NCI-H1930 (cell line): ENCODE measurements at regions not wholly inside any gene's neighbourhood (a gene's known extent, or its start where the extent isn't known, plus 50 kb on each side); places are given as distances from the start of the nearest gene placed in this dataset.

Experiments
- DNase-seq, 2 experiments: peaks; one replicate each; lab custom pipeline; 2025; lab: John Stamatoyannopoulos, UW

DNA sequence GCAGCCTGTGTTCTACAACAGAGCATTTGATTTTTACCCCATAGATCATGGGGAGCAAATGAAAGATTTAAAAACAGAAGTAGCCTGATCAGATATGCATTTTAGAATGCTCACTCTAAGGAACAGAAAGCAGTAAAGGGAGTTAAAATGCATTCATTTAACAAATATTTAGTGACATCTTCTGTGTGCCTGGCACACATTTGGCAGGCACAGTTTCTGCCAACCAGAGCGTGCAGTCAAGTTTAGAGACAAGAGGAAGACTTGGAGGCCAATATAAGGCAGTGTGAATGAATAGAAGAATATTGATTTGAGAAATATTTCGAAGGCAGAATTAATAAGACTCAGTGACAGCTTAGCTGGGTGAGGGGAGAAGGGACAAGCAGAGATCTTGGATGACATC is 210.1 kb downstream of the KDR start:
- no peak for DNase-seq

DNA sequence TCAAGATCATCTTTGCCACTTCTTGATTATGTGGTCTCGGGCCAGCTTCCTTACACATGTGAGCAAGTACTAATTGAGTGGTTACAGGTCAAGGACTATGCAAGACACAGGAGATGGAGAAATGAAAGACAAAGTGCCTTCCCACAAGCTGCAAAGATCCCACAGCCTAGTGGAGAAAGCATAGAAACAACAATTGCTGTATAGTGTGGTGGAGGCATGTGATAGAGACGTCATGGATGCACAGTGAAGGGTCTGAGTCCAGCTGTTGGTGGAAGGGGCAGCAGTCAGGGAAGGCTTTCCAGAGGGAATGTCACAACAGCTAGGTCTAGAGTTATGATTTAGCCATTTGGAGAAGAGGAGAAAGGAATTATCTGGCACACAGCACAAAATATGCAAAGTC is 210.6 kb downstream of the KDR start:
- DNase-seq, result no peak

DNA sequence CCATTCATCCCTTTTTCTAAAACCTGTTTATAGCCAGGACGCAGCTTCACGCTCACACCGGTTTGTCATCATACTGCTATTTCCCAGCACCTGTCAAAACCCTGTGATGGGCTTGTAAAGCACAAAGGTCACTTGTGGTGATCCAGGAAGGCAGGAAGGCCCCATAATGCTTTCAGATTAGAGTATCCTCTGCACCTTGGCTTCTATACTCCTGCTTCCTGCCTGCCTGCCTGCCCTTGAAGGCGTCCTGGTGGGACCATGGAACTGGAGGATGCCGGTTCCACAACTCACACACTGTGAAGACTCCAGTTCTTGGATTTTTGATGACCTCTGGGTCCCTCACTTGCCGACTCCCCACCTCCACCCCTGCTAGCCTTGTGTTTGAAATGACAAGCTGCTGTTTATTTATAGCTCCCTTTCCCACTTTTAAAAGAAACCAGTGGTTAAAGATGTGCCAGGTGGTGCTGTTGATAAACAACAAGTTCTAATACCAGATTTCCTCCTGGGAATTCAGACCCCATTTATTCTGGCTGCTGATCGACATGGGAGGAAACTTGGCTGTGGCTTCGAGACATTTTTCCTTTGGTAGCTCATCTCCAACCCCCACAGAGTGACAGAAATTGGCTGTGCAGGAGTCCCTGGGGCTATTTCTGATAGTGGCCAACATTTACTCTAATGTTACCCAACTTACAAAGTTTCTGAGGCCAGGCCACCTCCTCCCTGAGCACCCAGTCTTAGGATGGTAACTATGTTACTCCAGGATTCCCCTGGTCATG is 211.5 kb downstream of the KDR start:
- DNase-seq, result no peak

DNA sequence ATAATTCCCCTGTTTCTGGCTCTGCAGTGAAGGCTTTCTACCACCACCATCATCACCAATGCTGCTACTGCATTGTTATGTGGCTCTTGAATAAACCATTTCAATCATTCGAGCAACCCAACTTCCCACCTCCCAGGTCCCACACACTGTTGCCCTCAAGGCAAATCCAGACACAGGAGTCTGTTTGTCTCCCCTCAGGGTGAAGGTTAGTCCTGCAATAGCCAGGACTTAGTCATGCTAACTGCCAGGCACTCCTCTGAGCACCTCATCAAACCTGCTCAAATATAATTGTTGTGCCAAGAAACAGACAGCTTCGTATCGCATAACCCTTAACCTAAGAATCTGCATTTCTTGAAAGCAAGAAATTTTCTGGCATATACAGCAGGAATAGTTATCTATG is 213.2 kb downstream of the KDR start:
- no peak for DNase-seq

DNA sequence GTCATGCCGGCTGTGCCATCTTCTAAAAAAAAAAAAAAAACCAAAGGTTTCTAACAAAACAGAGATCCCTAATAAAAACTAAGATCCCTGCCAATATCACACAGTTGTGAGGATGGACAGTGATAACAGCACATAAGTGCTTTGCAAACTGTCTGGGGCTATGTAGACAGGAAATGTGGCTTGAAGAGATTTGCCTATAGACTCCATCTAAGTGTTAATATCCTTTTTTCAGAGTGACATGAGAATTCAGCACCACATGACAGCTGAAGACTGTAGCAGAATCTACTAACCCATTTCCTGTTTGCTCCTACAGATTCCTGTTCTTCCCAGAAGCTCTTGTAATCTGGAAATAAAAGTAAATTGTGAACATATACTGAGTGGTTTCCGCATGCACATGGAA is 215.4 kb downstream of the KDR start:
- DNase-seq, result no peak

DNA sequence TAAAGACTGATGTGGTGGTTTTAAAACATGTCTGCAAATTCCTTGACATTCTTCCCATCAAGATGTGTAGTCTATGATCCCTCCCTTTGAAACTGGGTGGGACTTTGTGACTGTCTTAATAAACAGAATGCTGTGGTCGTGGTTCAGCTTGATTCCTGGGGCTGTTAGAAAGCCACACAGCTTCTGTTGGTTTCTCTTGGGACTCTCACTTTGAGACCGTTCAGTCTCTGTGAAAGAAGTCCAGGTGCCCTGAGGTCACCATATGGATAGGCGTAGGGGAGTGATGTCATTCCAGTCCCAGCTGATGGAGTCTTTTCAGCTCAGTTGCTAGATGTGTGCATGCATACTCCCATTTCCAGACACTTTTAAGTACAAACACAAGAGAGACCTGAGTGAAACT is 216.6 kb downstream of the KDR start:
- no peak for DNase-seq

DNA sequence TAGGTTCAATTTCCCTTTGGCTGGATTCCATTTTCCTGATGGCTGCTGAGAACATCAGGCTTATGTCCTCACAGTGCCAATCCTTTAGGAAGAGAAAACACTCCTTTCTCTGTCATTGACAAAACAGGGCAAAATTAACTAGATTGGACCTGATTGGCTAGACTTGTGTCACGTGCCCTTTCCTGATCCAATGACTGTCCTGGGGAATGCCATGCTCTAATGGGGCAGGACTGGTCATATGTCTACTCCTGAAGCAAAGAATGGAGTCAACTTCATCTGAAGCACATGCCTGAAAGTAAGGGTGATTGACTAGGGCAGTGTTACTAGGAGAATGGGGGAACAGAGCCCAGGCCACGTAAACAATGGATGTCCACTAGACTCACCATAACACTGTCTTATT is 220.4 kb downstream of the KDR start:
- DNase-seq, result no peak

DNA sequence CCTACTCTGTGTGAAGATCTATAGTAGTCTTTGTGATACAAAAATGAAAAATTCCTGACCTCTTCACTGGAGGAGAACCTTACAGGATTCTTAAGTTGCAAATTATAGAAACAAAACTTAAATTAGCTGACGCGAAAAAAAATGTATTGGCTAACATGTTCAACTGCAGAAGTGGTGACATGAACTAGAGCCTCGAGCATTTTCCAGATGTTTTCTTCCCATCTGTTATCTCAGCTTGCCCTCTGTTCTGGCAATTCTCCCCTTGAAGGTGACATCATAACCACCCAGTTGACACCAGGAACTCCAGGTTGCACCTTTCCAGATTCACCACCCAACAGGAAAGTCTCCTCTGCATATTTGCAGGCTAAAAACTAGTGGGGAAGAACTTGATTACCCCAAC is 222.4 kb downstream of the KDR start:
- DNase-seq, result no peak

DNA sequence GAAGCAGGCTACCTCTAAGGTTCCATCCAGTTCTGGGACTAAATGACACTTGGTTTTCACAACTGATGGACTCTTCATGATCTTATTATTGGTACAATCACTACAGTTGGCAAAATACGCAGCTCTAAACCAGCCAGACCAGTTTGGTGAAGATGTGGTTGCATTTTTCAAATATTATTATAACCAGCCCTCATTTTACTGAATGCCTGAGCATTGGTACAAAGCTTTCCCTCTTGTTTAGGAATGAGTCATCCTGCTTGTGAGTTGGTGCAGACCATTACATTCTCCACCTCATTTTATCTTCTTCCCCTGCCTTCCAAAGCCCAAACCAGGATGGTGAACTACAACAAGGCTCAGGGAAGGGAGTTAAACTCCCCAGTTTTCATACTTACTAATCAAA is 223.1 kb downstream of the KDR start:
- DNase-seq, result no peak

DNA sequence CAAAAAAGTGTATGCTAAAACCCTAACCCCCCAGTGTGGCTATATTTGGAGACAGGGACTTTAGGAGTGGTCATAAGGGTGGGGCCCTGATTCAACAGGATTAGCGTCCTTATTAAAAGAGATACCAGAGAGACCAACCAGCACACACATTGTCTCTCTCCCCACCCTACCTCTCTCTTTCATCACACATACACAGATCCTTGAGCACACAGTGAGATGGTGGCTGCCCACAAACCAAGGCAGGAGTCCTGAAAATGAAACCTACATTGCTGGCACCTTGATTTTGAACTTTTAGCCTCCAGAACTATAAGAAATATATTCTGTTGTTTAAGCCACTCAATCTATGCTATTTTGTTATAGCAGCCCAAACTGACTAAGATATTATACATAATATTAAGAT is 224.2 kb downstream of the KDR start:
- DNase-seq, result no peak

DNA sequence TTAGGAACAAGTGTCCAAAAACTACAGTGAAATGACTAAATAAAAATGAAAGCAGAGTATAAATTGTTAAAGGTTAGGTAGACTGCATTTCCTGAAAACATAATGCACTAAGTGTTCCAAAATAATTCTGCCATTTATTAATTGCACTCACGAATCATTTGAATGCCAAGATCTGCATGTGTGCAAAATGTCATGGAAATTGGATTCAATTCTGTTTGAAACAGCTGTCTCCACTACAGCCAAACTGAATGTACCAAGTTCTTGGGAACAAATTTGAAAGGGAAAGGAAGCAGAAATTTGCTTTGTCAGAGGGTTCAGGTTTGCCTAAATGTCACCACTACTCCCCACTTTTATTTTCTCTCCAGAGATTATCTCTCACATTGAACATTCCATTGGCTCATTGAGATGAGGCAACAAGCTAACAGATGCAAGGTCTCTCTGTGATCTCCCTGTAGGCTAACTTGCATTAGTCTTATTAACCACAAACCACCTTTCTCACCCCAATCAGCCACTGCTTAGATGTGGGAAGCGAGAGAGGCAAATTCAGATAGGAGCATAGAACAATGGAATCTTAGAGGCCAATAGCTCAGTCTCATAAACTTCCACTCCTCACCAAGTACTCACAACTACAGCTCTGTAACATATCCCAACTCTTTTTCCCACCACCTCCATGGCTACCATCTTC is 226.6 kb downstream of the KDR start:
- DNase-seq, result no peak

DNA sequence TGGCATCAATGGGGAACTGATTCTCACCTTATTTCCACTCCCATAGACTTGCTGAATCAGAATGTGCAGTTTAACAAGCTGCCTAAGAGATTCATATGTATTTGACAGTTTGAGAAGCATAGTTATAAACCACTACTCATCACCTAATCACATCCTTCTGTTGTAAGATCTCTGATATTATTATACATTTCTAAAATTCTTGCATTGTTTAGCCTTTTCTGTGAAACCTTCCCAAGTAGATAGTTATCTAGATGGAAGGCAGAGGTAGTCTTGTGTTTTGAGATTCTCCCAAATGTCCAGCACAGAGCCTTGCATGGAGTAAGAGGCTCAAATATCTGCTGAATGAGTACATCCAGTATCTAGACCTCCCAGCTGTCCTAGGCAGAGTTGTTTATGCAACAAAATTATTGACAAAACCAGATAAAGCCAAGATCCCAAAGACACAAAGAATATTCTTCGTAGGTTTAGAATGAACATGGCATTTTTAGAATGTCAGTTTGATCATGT is 227.3 kb downstream of the KDR start:
- no peak for DNase-seq

DNA sequence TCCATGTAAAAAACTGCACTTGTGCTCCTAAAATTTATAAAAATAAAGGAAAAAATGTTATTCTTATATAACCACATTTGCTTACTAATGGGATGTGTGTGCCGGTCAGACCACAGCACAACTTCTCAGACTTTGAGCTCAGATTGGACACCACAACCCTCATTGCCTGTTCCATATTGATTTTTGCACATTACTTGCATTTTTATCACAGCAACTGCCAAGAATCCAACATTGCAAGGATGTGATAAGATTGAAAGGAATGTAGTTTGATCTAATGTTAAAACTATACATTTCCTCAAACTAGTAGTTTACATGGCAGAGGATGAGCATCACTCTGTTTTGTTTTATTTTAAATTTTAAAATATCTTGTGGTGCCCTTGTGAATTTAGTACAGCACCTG is 227.8 kb downstream of the KDR start:
- no peak for DNase-seq

DNA sequence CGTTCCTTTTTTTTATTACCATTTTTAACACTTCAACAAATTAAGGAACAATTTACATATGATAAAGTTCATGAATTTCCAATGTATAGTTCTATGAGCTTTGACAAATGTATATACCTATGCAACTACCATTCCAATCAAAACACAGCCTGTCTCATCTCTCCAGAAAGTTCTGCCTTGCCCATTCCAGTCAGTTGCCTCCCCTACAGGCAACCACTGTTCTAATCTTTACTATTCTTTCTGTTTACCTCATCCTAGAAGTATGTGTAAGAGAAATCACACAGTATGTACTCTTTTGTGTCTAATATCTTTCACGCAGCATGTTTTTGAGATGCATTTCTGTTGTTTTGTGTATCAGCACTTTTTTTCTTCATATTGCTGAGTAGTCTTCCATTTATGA is 224.9 kb downstream of the KIT start:
- no peak for DNase-seq

DNA sequence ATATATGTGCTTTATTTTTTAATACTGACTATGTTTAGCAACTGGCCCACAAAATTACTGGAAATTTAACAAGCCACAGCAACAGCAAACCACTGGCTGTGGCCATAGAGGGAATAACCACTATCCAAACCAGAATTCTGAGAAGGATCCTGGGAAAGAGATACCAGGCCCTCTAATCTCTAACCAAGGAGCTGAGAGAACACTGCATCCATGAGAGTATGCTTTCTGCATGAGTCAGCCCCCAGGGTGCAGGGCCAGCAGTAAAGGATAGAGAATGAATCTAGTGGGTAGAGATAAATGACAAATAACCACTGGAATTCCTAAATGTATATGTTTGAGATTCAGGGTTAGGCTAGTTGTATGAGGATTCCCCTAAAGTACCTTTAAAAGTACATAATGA is 221.8 kb downstream of the KIT start:
- DNase-seq, result no peak

DNA sequence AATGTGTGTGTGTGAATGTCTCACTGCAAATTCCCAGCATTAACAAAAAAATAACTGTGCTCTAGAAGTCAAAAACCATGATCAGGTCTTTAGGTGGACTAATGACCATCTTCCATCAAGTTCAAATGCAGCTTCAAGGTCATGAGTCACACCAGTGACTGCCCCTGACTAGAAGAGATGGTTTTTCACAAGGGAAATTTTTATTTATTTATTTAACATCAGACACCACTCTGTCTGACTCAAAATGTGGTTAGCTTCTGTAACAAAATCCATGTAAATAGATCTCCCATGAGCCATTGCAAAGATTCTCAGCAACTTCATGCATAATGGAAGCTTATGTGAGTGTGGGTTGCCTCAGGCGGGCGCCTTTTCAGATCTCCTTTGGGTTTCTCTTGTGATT is 219.2 kb downstream of the KIT start:
- DNase-seq, result no peak

DNA sequence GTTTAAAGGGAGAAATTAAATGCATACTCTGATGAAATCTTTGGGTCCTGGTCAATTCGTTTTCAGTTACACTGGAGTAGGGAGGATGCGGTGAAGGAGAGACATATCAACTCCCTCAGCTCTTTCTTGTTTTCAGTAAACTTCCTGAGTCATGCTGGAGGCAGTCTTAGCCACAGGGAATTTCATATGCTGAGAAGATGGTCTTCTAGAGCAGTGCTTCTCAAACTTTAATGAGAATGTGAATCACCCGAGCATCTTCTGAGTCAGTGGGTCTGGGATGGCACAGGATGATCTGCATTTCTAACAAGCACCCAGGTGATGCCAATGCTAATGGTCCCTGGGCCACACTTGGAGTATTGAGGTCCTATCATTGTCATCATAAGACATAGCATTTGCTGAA is 214.5 kb downstream of the KIT start:
- DNase-seq, result no peak

DNA sequence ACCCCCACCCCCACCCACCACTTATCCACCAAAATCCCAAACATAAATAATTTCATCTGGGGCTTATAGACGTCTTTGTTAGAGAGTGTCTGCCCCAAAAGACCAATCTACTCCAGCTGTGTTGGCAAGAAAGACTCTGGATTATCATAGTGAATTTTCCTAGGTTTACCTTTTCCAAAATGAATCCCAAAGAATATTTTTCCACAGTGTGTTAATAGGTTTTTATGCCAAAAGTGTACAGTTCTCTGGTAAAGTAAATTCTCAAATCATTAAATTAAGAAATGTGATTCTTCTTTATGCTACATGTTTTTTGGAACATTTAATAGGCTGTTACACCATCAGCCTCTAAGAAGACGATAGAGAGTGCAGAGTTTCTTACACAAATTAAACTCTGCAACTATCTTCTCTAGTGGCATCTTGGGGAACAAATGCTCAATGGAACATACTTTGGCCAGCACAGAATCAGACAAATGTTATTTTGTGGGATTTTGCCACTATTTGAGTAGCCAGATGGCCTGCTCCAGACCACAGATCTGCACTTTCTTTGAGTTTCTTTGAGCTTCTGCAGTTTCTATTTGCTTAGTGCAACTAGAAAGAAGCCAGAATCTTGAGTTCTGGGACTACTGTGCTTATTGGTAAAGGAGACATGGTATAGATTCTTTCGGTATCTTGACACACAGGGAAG is 206.0 kb downstream of the KIT start:
- DNase-seq, result no peak

DNA sequence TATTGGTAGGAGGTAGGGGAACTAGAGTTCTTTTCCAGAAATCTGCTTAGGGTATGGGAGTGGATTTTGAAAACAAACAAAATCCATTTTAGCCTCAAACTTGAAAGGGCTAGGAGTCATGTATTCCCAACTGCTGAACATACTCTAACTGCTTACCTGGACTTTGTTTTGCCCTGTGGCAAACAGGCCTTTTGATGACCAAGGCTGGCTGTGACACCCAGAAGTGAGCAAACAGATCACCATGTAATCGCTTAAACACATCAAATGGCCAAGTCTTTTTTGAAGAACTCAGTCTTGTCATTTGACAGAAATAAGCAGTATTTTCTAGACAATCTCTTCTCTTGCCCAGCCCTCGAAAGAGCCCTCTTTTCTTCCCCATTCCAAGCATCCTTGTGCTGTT is 203.4 kb downstream of the KIT start:
- DNase-seq, result no peak

DNA sequence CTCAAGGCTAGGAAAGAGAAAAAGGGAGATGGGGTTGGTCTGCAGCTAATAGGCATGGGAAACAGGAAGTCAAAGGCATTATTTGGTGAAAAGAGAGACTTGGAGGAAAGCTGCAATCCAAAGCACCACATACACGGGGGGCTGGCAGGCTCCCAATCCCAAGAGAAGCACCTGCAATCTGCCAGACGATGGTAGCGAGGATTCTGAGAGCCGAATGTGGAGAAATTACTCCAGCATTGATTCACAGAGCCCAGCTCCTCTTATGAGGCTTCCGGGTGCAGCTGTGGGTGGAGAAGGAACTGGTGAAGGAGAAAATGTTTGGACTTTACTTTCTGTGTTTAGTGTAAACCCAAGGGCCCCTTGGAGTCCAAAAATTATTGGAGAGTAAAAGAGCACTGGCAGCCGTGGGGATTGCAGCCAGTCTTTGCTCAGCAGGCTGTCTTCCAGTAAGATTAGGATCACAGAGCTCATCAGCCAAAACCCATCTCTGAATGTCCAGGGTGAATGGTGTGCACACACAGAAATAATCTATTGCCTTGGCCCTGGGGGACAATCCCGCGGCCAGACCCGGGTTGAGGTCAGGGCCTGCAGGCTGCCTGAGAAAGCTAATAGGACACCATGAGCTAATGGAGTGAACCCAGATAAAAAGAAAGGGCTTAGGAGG is 197.6 kb downstream of the KIT start:
- no peak for DNase-seq

DNA sequence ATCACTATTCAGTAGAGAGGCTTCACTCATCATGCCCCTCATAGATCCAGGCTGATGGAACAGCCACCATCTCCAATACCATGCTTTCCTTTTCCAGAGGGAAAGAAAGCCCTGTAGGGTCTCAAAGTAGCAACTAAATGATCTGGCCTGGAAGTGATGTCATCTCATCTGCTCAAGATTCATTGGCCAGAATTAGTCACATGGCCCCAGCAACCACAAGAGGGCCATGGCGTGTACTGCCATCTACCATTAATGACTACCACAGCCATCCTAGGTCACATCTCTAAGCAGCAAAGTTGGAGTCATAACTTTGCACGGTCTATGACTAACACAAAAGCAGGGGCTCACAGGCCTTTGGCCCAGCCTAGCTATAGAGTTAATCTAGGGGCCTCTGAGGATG is 194.8 kb downstream of the KIT start:
- DNase-seq, result no peak

DNA sequence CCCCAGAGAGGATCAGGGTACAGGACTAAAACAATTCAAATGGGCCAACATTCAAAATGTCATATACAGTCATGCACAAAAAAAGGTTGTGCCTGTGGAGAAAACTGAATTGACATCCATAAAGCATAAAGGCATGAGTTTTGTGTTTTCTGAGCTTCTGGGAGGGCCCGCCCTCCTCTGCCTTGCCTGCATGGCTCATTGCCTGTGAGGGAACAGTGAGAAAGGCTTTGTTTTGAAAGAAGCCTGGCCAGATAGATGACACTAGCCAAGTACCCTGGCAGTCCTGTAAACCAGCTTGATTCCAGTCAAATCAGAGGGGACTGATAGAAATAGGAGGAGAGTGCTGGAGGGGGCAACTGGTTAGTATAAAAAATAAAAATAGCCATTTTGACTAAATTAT is 194.3 kb downstream of the KIT start:
- no peak for DNase-seq

DNA sequence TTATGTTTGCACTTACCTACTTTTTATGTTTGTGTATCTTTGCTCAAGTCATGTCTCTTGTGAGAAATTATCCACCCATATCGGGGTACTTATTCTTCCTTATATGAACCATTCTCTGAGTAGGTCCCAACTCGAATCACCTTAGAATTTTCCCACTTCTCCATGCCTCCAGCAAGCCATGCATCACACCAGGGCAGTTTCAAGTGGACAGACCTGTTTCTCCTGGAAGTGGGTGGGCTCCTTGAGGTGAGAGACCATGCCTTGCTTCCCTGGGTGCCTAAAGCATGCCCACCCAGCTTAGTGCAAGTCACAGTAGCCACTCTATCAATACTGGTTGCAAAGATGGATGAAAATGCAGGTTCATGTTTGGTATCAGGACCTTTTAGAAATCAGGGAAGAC is 187.2 kb downstream of the KIT start:
- DNase-seq, result no peak
